Thyroid gland (tissue), 4 donors: ENCODE measurements at regions not wholly inside any gene's neighbourhood (a gene's known extent, or its start where the extent isn't known, plus 50 kb on each side); places are given as distances from the start of the nearest gene placed in this dataset.

Experiments used
- DNase-seq, 2 donors: peaks; one replicate each; pipeline ENCODE4 v3.0.0-alpha.2; 2019
- H3K27ac ChIP-seq, 3 donors: fragments of 200-600 bp; sonication (generic); 1 replicate in 2 of 3; 2 replicates in 1 of 3; pipeline ENCODE4 v1.5.1; 2016 to 2019; ENCODE audit warnings: mild to moderate bottlenecking in 1 of 3, moderate library complexity in 1 of 3
- H3K27me3 ChIP-seq: fragments of 200-600 bp; sonication (generic); one replicate; pipeline ENCODE4 v1.5.1; 2019
- H3K36me3 ChIP-seq, 2 donors: fragments of 200-600 bp; sonication (generic); one replicate each; pipeline ENCODE4 v1.5.1; 2016 to 2019
- H3K4me1 ChIP-seq, 2 donors: fragments of 200-600 bp; sonication (generic); one replicate each; pipeline ENCODE4 v1.5.1; 2017 to 2019
- H3K4me3 ChIP-seq, 3 donors: fragments of 200-600 bp; sonication (generic); replicated peaks in 1 of 3; 1 replicate in 2 of 3; 2 replicates in 1 of 3; pipeline ENCODE4 v1.5.1; 2016; ENCODE audit warnings: mild to moderate bottlenecking in 1 of 3
- H3K9me3 ChIP-seq: fragments of 200-600 bp; sonication (generic); one replicate; pipeline ENCODE4 v1.5.1; 2017
- POLR2A ChIP-seq, 2 donors: fragments of 450-650 bp; IDR thresholded peaks; one replicate each; pipeline ENCODE4 v1.6.1; 2017; ENCODE audit warnings: antibody characterized with exemption in 2 of 2, mild to moderate bottlenecking in 2 of 2, moderate library complexity in 1 of 2
- WGBS, 2 donors: methylation state at CpG; one replicate each; pipeline ENCODE4 v1.1.5; 2017; 5-methylcytosine and 5-hydroxymethylcytosine counted together
- intact Hi-C: fragments of 100-400 bp; cut with DNase I; formaldehyde crosslinking; loops from one replicate; pipeline ENCODE4 v1.15.1; 2023
- TF ChIP-seq, protein P1 (sequence below), 6 experiments: fragments of 200-600 bp in 3 of 6; fragments of 450-650 bp in 3 of 6; sonication (generic) in 3 of 6; IDR thresholded peaks; one replicate each; pipeline ENCODE4 v1.5.1; 2016 to 2019; ENCODE audit warnings: antibody characterized with exemption in 6 of 6, mild to moderate bottlenecking in 2 of 6, inconsistent platforms in 1 of 6, moderate library complexity in 1 of 6

DNA sequence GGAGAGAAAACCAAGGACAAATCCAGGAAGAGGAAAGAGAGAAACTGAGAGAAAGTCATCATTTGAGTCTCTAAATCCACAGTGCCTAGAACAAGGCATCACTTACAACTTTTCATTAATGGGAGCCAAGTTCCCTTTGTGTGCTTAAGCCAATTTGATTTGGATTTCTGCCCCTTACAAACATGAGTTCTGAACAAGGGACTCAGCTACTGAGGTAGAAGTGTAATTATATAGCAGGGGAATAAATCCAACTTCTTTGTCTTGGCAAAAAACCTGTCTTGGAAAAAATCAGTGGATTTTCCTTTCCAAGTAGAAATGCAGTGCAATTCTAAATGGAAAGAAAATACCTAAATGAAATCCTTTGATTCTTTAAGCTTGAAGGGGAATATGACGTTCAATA is 307.2 kb upstream of the CNTN3 start:
- TF ChIP-seq POLR2A (IDR thresholded peaks at IDR 0.05) = no peak
- TF ChIP-seq, protein P1, sequence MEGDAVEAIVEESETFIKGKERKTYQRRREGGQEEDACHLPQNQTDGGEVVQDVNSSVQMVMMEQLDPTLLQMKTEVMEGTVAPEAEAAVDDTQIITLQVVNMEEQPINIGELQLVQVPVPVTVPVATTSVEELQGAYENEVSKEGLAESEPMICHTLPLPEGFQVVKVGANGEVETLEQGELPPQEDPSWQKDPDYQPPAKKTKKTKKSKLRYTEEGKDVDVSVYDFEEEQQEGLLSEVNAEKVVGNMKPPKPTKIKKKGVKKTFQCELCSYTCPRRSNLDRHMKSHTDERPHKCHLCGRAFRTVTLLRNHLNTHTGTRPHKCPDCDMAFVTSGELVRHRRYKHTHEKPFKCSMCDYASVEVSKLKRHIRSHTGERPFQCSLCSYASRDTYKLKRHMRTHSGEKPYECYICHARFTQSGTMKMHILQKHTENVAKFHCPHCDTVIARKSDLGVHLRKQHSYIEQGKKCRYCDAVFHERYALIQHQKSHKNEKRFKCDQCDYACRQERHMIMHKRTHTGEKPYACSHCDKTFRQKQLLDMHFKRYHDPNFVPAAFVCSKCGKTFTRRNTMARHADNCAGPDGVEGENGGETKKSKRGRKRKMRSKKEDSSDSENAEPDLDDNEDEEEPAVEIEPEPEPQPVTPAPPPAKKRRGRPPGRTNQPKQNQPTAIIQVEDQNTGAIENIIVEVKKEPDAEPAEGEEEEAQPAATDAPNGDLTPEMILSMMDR (IDR thresholded peaks at IDR 0.05) = no peak
- intact Hi-C loops = no loop called here
- Histone ChIP-seq H3K4me3 (no peak overlapping the region), H3K27me3 (no peaks in the 10 kb centered on the region), H3K27ac (no peak overlapping the region), H3K36me3 (no peaks in the 10 kb centered on the region), H3K4me1 (no peaks in the 10 kb centered on the region), H3K9me3 (no peaks in the 10 kb centered on the region)
- 81% methylated on average over 1 of the region's 1 CpG for WGBS, 2 donors
- DNase-seq = no peak

DNA sequence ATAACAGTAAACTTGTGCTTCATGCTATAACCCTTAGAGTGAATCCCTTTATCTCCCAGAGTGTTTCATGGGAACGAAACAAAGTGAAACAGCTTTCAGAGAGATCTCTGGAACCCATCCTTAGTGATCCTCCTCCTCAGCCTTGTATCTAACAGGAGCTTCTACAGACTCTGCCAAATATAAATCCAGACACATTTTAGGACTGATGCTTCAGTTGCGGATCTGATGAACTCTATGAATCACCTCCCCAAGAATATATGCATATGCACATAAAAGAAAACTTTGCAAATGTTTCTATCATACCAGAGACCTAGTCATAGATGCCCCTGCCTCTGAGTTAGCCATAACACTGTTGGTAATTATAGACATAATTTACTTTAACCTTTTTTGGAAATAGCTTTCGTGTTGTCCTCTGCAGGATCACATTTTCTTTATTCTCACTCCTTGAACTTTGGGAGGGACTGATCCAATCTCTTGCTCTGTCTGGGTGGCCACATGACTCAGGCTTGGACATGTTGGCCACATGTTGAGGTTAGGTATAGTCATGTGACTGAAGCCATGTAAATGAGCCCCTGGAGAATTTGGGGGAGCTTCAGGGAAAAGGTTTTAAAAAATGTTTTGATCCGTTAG is 306.4 kb upstream of the CNTN3 start:
- H3K4me3 ChIP-seq = no peak overlapping the region
- intact Hi-C loops = no loop called here
- WGBS, 2 donors = 78 to 84% methylated on average over 4 of the region's 4 CpGs
- no peak overlapping the region for H3K27ac ChIP-seq
- H3K36me3 ChIP-seq = no peaks in the 10 kb centered on the region
- no peak for DNase-seq
- no peak for TF ChIP-seq POLR2A (IDR thresholded peaks at IDR 0.05)
- TF ChIP-seq, protein P1 (IDR thresholded peaks at IDR 0.05) = no peak
- no peaks in the 10 kb centered on the region for H3K27me3 ChIP-seq
- no peaks in the 10 kb centered on the region for H3K4me1 ChIP-seq
- no peaks in the 10 kb centered on the region for H3K9me3 ChIP-seq

DNA sequence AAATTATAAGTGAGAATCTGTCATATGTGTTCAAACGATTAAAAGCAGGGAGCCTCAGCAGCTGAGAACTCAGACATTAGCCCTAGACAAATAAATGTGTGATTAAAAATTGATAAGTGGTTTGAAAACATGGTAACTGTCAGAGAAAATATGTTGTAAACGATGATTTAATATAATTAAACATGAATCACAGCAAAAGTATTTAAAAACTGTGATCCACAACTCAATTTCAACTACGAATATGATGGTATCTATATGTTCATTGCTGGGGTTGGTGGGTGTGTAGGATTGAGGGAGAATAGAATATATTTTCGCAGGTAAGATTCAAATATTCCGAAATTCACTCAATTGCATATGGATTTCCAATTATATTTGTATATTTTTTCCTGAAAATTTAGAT is 302.2 kb upstream of the CNTN3 start:
- intact Hi-C loops = no loop called here

DNA sequence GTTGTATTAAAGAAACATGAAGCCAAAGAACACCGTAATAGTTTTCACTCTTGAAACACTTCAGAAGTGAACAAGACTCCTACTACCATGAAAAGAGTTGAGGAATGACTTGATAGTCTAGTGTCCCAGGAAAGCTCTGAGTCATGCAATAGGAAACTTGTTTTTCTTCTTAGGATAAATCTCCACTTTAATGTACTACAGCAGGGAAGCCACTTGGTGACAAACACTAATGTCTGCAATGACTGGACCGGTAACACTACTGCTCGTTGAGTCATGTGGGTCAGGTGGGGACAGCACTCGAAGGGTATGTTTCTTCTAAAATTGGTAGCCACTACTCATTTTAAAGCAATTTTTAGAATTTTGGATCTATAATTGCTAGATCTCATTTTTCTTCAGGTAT is 291.7 kb upstream of the CNTN3 start:
- no peak for DNase-seq
- Histone ChIP-seq H3K4me3 (no peak overlapping the region), H3K27me3 (no peaks in the 10 kb centered on the region), H3K4me1 (no peaks in the 10 kb centered on the region), H3K9me3 (no peaks in the 10 kb centered on the region), H3K27ac (no peak overlapping the region), H3K36me3 (no peaks in the 10 kb centered on the region)
- 67 to 74% methylated on average over 4 of the region's 4 CpGs for WGBS, 2 donors
- intact Hi-C loops = no loop called here
- TF ChIP-seq, protein P1 (IDR thresholded peaks at IDR 0.05) = no peak

More for the DNA sequence above, 302.2 kb upstream of the CNTN3 start:
- Histone ChIP-seq H3K4me1 (no peaks in the 10 kb centered on the region), H3K27me3 (no peaks in the 10 kb centered on the region), H3K27ac (no peak overlapping the region), H3K4me3 (no peak overlapping the region), H3K9me3 (no peaks in the 10 kb centered on the region), H3K36me3 (no peaks in the 10 kb centered on the region)
- DNase-seq = no peak
- WGBS, 2 donors = 75% methylated on average over 5 of the region's 5 CpGs
- TF ChIP-seq POLR2A (IDR thresholded peaks at IDR 0.05) = no peak
- TF ChIP-seq, protein P1 (IDR thresholded peaks at IDR 0.05) = no peak

DNA sequence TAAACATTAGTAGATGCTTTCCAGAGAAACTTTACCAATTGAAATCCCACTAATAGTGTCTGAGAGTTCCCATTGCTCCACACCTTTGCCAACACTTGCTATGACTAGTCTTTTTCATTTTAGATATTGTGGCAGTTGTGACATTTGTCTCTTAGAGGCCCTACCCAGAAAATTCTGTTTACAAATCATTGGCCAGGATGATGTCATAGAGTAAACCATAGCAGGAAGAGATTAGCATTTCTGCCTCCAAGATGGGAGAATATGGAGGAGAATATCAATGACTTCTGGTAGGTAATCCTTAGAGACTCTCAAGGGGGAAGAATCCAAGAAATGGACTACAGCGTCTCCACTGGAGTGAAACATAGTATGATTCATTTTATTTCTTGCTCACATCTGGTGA is 291.0 kb upstream of the CNTN3 start:
- H3K36me3 ChIP-seq = no peaks in the 10 kb centered on the region
- H3K27ac ChIP-seq = no peak overlapping the region
- no peak for DNase-seq
- 74 to 90% methylated on average over 1 of the region's 1 CpG for WGBS, 2 donors
- intact Hi-C loops = no loop called here
- no peaks in the 10 kb centered on the region for H3K27me3 ChIP-seq
- no peaks in the 10 kb centered on the region for H3K9me3 ChIP-seq
- H3K4me3 ChIP-seq = no peak overlapping the region
- no peak for TF ChIP-seq POLR2A (IDR thresholded peaks at IDR 0.05)
- TF ChIP-seq, protein P1 (IDR thresholded peaks at IDR 0.05) = no peak
- H3K4me1 ChIP-seq = no peaks in the 10 kb centered on the region
